Activated gamma-delta T cell treated with anti-CD3 and anti-CD28 coated beads, Interleukin-2, amount 50 U/mL, for 16 hours (primary cell): ENCODE measurements at regions not wholly inside any gene's neighbourhood (a gene's known extent, or its start where the extent isn't known, plus 50 kb on each side); places are given as distances from the start of the nearest gene placed in this dataset.
A peak's percentile ranks its signal among the peaks of the same experiment; 100 is the strongest.
"Not testable (repeated sequence)": the region's sequence is repeated elsewhere in the genome, so short reads cannot be mapped to it uniquely, and the experiment has no call there.

Experiments
- DNase-seq: peaks from one replicate; pipeline ENCODE4 v3.0.0-alpha.2; 2020; ENCODE audit warnings: low read depth

DNA sequence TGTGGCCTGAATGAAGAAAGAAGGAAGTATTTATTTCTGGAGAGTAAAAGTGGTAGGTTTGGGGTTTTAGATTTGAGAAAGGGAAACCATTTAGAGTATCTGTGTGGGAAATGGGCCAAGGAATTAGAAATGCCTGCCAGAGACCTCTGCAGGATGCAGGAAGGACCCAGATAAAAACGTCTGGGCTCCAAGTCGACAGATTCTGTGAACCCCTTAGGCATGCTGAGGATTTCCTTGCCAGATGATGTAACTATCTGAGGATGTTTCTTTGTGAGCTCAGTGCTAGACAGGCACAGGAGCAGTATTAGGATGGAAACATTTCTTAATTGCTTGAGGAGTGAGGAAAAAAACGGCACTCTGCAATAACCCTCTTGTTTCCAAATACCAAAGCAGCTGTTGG lies 251.8 kb upstream of the DMRT1 start:
- no peak for DNase-seq

DNA sequence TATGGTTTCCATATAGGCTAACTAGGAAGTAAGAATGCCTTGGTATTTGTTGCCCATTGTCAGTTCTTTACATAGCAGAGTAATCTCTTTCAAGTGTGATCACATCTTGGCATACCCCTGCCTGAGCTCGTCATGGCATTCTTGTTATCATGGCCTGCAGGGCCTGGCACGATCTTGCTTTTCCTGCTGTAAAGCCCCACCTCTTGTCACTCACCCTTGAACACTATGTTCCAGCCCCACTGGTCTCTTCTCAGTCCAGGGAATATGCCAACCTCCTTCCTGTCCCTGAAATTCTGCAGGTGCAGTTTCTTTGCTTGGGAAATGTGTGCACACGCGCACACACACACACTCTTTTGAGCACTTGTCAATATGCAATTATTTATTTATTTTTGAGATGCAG lies 250.2 kb upstream of the DMRT1 start:
- DNase-seq: no peak

DNA sequence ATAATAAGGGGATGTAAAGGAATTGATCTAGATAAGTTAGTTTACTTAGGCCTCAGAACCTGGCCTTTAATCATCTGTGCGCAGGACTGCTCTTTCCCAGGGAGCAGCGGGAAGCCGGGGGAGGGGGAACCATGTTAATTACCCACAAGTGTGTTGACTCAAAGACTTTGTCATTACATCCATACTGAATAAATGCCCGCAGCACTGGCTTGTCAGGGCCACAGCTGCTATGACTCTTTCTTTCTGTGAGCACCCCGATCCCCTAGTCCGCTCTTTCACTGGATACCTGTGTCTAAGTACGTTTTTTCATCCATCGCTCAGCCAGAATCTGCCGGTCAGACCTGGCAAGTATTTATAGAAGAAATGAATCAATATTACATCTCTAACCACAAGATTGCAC lies 249.3 kb upstream of the DMRT1 start:
- no peak for DNase-seq

DNA sequence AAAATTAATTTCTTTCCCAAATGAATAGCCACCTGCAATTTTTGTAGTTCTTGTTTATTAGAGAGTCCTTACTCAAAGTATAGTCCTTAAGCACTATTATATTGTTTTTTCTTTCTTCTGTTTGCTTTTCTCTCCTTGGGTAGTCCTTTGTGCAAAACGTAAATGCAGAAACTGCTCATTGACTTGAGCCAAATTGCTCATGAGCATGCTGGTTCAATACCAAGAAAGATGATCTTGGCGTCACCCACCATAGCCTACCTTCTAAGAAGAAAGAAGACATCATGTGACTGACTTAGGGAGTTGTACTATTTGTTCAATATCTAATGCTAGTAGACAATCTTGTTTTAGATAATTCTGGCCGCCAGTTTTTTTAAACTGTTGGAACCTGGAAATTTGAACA lies 248.8 kb upstream of the DMRT1 start:
- no peak for DNase-seq

DNA sequence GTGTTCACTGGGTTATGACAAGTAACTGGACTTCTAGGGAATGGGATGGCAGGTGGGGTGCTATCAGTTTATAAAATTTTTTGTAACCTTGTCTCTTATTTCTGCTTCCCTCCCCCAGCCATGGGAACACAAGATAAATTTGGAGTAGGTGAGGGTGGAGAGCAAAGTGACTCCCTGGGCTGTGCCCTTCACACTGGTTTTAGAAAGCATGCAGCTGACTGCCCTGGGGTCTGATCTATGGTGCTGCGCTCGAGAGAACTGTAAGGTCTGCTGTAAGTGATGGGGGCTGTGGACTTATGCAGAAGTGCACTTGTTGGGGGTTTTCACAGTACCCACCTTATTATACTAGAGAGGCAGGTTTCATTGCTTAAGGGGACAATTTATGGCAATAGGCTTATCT lies 247.7 kb upstream of the DMRT1 start:
- DNase-seq: no peak

DNA sequence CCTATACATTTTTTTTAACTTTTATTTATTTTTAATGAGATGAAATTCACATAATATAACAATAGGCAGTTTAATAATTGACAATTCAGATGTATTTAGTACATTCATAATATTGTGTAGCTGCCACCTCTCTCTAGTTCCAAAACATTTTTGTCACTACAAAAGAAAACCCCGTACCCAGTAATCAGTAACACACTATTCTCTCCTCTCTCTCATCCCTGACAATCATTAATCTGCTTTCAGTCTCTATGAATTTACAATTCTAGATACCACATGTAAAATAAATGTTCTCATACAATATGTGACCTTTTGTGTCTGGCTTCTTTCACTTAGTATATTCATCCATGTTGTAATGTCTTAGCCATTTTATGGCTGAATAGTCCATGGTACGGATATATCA lies 244.8 kb upstream of the DMRT1 start:
- DNase-seq: no peak

DNA sequence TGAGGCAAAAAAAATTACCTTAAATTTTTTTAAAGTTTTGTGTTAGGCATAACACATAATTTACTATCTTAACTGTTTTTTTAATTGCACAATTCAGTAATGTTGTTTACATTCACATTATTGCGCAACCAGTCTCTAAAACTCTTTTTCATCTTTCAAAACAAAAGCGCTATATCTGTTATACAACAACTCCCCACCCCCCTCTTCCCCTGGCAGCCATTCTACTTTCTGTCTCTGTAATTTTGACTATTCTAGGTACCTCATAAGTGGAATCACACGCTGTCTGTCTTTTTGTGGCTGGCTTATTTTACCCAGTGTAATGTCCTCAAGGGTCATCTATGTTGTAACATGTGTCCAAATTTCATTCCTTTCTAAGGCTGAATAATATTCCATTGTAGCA lies 241.5 kb upstream of the DMRT1 start:
- DNase-seq: no peak

DNA sequence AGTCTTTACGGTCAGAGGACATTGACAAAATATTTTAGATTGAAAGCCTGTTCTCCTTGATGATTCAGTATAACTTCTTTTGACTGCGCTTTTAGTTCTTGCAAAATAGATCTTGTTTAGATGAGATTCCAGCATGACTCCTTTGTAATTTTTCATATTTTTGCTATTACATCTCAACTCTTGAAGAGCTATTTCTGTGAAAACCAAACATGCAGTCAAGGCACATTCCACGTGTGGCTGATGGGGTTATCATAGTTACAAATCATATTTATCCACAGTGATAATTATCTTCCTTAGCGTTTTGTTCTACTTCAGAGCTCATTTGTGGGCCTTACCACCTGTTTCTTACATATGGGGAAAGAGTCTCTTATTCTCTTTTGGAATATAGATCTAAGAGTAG lies 238.8 kb upstream of the DMRT1 start:
- DNase-seq: no peak

DNA sequence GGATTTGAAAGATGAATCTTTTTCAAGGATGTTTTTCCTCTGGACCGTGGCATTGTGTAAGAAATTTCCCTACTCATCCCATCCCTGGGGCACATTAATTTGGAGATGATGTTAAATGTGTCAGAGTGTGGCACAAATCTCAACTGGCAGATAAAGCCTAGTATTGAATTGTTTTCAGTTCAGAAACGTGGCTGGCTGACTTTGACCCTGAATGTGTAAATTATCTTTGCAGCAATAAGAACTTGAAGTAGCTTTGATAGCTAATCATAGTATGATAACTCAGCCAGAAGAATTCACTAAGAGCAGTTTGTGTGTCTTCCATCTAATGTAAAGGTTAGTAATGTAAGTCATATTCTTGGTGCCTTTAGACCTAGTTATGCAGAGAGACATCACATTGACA lies 238.4 kb upstream of the DMRT1 start:
- DNase-seq: no peak

DNA sequence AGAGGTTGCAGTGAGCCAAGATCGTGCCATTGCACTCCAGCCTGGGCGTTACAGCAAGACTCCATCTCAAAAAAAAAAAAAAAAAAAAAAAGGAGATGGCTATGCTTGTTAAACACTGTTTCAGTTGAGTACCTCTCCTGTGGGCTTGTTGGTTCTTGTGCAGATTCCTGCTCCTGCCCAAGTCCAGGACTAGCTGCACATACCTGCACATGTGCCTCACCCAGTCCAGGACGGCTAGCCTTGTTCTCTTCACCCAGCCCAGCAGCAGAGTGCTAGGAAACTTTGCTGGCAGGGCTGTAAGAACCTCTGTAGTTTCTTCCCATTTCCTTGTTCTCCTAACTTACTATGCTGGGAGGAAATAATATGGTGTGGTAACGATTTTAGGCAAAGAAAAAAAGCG lies 234.1 kb upstream of the DMRT1 start:
- no peak for DNase-seq

DNA sequence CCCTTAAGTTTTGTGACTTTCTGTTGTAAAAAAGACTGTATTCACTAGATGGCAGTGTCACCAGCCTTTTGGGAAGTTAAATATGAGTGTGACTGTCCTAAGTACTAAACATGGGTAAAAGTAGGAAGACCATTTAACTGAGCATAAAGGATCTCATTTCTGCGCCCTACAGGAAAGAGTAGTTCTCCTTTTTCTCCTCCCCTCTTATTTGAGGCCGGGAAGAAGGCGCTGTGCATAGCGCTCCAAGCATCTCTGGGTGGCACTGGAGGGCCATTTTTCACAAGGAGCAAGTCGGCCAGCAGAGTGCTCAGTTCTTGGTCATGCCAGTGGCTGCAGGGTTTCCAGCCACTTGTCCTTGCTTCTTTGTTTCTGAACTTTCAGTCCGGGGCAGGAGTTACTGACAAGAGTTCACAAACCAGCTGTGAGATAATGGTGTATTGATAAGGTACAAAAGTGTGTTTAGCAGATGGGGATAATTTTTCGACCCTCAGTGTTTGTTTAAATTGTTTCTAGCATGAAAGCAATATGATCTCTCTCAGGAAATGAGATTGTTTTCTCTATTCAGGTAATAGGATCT lies 227.6 kb upstream of the DMRT1 start:
- peak; percentile 3 for DNase-seq

DNA sequence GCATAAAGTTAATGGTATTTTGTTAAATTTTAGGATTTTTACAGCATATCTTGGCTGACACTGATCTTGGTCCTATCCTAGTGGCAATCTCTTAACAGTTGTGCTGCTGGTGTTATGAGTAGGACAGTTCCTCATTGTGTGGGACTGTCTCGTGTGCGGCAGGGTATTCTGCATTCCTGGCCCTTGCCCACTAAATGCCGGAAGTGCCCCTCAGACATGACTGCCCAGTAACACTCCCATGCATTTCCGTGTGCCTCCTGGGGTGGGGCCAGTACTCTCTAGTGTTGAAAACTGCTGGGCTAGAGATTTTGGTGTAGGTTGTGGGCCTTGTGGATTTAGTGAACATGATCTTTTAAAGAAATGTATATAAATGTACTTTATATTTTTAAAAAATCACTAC lies 227.1 kb upstream of the DMRT1 start:
- no peak for DNase-seq

DNA sequence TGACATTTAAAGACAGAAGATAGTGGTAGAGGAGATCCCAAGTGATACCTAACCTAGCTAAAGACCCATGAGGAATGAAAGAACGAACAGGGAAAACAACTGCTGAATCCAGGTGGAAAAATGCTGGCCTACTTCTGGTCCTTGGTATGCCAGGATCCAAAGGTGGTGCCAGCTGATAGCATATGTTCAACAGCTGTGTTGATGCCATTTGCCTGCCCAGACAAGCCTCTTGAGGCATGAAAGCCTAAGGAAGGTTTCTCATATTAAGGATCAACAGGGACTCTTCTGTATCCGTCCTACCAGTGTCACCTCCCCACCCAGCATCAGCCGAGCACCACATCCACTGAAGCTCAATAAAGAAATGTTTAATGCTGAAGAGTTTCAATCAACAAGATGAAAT lies 225.7 kb upstream of the DMRT1 start:
- DNase-seq: no peak

DNA sequence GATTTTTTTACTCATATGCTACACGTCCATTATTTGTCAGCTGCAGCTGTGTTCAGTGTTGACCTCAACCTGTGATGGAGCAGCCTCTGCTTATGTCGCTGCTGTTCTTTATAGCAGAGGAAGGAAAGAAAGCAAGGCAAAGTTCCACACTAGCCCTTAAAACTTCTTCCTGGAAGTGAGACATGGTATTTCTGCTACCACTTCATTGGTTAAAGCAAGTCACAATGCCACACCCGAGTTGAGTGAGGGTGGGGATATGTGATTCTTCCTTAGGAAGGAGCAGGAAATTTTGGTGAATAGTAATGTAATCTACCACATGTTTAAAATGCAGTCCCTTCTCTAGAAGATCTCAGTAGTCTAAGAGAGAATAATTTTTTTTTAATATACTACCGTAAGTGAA lies 224.8 kb upstream of the DMRT1 start:
- no peak for DNase-seq

DNA sequence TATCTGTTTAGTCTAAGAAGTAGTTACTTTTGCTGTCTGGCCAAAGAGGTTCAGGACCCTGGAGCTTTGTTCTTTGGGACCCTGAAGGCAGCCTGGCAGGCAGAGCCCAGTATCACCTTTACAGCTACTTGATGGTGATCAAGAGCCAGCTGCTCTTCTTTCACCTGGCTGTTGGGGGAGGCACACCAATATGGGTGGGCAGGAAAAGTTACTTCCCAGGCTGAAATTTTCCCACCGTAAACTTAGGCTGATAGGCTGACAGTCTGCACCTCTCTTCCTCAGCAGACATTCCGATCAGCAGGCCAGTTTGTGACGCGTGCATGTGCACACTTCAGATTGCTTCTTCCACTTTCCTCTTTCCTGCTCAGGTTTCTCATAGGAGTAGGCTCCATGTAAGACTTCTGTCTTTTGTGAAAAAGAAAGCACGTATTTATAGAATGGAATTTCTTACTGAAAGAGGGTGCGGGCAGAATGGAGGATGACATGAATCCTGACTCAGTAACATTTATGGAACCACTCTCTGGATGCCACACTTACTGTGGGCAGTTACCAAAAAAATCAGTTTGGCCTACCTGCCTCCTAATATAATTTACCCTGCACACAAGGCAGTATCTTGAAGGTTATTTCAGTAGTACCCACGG lies 223.9 kb upstream of the DMRT1 start:
- DNase-seq: no peak

DNA sequence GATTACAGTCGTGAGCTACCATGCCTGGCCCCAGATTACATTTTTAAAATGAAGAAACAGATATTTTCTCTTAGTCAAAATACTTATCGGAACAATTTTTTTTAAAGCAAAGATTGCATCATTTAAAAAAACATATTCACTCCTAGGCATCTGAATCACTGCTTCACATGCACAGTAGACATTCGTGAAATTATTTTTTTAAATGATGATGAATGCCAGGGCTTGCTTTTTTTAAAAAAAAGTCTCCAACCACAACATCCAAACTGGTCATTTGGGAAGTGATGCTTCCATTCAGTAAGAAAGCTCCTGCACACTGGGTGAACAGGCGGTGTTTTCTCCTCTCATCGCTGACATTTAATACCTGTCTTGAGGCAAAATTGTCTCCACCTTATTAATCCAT lies 223.0 kb upstream of the DMRT1 start:
- DNase-seq: no peak

DNA sequence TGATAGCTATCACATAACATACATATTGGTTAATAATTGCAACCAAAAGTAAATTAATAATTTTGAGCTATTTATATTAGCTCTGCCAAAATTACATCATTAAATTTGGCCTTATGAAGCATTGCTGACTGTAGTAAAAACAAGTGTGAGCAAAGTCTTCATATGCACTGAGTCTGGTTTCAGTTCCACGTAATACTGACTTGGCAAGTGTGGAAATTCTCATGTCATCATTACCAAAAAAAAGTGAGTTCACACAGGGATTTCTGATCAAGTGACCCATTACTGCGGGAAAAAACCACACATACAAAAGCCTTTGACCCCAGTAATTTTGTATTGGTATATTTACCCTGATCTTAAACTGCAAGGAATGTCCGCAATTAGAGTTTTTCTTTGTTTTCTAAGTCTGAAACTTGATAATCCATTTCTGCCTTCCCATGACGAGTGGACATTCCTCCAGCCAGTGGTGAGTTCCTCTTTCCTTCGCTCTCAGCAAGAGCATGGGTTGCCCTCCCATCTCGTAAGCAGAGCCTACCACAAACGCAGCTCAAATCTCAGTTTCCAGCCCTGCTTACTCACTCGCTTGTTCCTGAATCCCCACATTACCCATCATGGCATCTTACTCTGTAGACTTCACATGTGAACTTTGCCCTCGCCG lies 220.2 kb upstream of the DMRT1 start:
- no peak for DNase-seq

DNA sequence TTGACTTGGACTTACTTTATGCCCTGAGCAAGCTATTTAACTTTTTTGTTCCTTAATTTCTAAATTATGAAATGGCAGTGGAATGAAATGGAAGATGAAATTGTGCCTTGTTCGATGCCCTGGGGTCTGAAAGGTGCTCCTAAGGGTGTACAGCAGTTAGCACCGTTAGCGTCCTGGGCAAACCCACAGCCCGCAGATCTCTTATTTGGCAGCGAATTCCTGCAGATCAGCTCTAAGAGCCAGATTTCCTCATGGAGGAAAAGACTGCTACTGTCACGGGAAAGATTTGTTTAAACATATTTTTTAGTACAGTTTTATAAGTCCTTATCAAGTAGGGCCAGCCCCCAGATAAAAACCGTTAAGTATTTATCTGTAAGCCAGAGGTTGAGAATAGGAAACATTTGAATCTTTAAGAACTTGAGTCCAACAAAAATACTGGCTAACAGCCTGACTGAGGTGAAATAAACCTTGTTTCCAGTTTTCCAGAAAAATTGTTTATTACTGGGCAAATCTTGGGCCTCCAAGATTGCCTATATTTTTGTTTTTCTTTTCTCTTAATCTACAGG lies 216.5 kb upstream of the DMRT1 start:
- DNase-seq: no peak

DNA sequence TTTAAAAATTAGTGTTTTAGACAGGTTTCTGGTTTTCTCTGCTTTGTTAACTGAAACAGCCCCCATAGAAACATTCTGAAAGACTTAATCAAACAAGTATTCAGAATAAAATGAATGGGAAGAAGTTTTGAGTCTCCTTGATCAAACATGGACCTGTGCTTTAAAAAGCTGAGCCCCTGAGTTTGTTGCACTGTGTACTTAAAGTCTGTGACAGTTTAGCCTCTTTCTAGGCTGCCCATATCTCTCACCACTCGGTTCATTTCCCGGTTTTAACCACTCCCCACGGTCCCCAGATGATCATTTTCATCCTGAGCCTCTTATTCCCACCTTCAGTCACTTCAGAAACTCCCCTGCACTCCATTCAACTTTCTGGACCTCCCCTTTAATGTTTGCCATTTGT lies 215.9 kb upstream of the DMRT1 start:
- no peak for DNase-seq

DNA sequence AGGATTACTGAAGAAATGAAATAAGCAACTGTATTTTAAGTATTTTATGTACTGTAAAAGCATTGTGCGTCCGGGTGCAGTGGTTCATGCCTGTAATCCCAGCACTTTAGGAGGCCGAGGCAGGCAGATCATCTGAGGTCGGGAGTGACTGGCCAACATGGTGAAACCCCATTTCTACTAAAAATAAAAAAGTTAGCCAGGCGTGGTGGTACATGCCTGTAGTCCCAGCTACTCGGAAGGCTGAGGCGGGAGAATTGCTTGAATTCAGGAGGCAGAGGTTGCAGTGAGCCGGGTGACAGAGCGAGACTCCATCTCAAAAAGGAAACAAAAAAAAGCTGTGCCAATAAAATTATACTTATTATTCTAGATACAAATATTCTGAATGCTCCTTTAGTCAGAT lies 215.4 kb upstream of the DMRT1 start:
- DNase-seq: not testable (repeated sequence)

DNA sequence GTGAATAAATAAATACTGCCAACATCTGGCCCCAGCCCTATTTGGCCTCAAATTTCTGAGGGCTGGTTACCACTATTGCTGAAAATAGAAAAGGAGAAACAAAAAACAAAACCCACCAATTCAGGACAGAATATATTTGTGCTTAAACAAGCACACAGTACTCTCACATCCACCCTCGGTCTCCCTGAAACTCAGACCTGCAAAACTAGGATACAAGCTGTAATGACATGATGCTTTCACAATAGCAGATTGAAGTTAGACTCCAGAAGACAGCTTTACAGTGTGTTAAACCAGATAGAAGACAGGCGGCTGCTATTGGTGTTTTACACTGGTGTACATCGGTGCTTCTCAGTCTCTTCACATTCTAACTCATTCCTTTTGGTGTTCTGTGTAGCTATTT lies 214.9 kb upstream of the DMRT1 start:
- DNase-seq: no peak

DNA sequence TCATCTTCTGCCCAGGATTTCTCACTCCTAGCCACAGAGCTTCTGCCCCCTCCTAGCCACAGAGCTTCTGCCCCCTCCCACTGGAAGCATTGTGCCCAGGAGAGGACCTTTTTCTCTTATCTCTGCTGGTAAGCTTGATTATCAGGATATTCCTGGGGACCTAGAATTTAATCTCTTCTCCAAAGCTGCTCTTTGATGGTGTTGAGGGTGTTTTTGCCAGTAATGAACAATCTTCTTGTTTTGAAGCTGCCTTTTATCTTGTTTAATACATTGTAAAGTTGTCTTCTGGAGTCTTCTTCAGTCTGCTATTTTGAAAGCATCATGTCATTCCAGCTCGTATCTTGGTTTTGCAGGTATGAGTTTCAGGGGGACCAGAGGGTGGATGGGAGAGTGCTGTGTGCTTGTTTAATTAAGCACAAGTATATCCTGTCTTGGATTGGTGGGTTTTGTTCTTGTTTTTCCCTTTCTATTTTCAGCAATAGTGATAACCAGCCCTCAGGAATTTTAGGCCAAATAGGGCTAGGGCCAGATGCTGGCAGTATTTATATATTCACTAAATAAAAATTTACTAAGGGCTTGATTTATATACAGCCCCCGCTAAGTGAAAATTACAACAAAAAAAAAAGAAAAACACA lies 214.0 kb upstream of the DMRT1 start:
- DNase-seq: no peak

DNA sequence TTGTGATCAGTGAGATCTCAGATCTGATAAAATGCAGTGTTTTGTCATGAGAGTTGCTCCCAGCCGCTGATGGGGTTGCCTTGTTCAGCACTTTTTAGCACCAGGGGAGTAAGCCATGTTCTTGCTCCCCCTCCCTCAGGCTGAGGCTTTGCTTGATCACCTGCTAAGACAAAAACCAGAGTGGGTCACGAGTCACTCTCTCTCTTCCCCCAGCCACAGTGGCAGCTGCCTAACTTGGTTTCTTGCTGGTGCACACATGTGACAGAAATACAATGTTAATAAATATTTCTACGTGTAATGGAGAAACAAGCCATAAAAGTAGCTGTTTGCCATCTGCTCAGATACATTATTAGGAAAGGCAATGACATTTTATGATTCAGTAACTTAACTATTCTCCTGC lies 212.4 kb upstream of the DMRT1 start:
- no peak for DNase-seq
